Hepatocyte (in vitro differentiated cells): ENCODE measurements at regions not wholly inside any gene's neighbourhood (a gene's known extent, or its start where the extent isn't known, plus 50 kb on each side); places are given as distances from the start of the nearest gene placed in this dataset.

Experiments used
- DNase-seq: peaks from one replicate; pipeline ENCODE4 v3.0.0-alpha.2; 2016; ENCODE audit warnings: low spot score
- H2AFZ ChIP-seq: fragments of 200-600 bp; sonication (generic); 2 replicates; pipeline ENCODE4 v1.6.0; 2016; ENCODE audit warnings: antibody characterized with exemption, mild to moderate bottlenecking
- H3K27ac ChIP-seq: fragments of 200-600 bp; sonication (generic); 2 replicates; pipeline ENCODE4 v1.5.1; 2016; ENCODE audit warnings: mild to moderate bottlenecking
- H3K27me3 ChIP-seq: fragments of 200-600 bp; sonication (generic); 2 replicates; pipeline ENCODE4 v1.6.1; 2016
- H3K36me3 ChIP-seq: fragments of 200-600 bp; sonication (generic); replicated peaks from 2 replicates; pipeline ENCODE4 v1.5.1; 2016; ENCODE audit warnings: low read depth; ENCODE audit not compliant: insufficient read depth
- H3K4me1 ChIP-seq: fragments of 200-600 bp; sonication (generic); 2 replicates; pipeline ENCODE4 v1.5.1; 2016; ENCODE audit warnings: mild to moderate bottlenecking, moderate library complexity; ENCODE audit not compliant: insufficient read depth
- H3K4me2 ChIP-seq: fragments of 200-600 bp; sonication (generic); 2 replicates; pipeline ENCODE4 v1.6.0; 2016
- H3K4me3 ChIP-seq: fragments of 200-600 bp; sonication (generic); 2 replicates; pipeline ENCODE4 v1.5.1; 2016; ENCODE audit warnings: mild to moderate bottlenecking
- H3K79me2 ChIP-seq: fragments of 200-600 bp; sonication (generic); 2 replicates; pipeline ENCODE4 v1.6.0; 2017; ENCODE audit warnings: mild to moderate bottlenecking
- H3K9me2 ChIP-seq: fragments of 200-600 bp; sonication (generic); replicated peaks from 2 replicates; pipeline ENCODE4 v1.6.0; 2017; ENCODE audit warnings: mild to moderate bottlenecking; ENCODE audit not compliant: insufficient read depth
- H3K9me3 ChIP-seq: fragments of 200-600 bp; sonication (generic); 2 replicates; pipeline ENCODE4 v1.5.1; 2016; ENCODE audit warnings: low read depth, mild to moderate bottlenecking
- H4K20me1 ChIP-seq: fragments of 200-600 bp; sonication (generic); 2 replicates; pipeline ENCODE4 v1.6.0; 2016; ENCODE audit warnings: mild to moderate bottlenecking; ENCODE audit not compliant: insufficient read depth, poor library complexity, severe bottlenecking
- CTCF ChIP-seq: fragments of 200-600 bp; sonication (generic); IDR thresholded peaks from 2 replicates; pipeline ENCODE4 v1.5.1; 2016; ENCODE audit warnings: antibody characterized with exemption, mild to moderate bottlenecking; ENCODE audit not compliant: poor library complexity
- EZH2 ChIP-seq: fragments of 200-600 bp; sonication (generic); IDR thresholded peaks from 2 replicates; pipeline ENCODE4 v1.6.1; 2016; ENCODE audit warnings: antibody characterized with exemption, mild to moderate bottlenecking, borderline replicate concordance
- EZH2phosphoT487 ChIP-seq: fragments of 200-600 bp; sonication (generic); IDR thresholded peaks from one replicate; pipeline ENCODE4 v1.6.1; 2018; ENCODE audit warnings: antibody characterized with exemption, mild to moderate bottlenecking, low read depth, moderate library complexity; ENCODE audit not compliant: unreplicated experiment, severe bottlenecking
- WGBS: methylation state at CpG from one replicate; pipeline ENCODE4 v1.1.6; 2016; ENCODE audit warnings: low lambda C conversion rate; ENCODE audit errors: missing lambda C conversion rate; 5-methylcytosine and 5-hydroxymethylcytosine counted together

GRCh38 chrX:40343319-40343718 lies 237.5 kb upstream of the ATP6AP2 start:
- no peak for DNase-seq
- TF ChIP-seq EZH2phosphoT487 (no peak), EZH2 (no peak), CTCF (no peak)
- WGBS, result 83% methylated on average over 12 of the region's 12 CpGs

GRCh38 chrX:40340116-40340515 lies 240.7 kb upstream of the ATP6AP2 start:
- Histone ChIP-seq H3K4me2 (no peak overlapping the region), H2AFZ (no peak overlapping the region), H3K36me3 (no peaks in the 10 kb centered on the region), H3K27ac (no peak overlapping the region), H3K9me2 (no peaks in the 10 kb centered on the region), H3K4me1 (no peaks in the 10 kb centered on the region), H3K9me3 (no peaks in the 10 kb centered on the region), H3K27me3 (no peaks in the 10 kb centered on the region), H4K20me1 (no peaks in the 10 kb centered on the region), H3K4me3 (no peak overlapping the region), H3K79me2 (no peaks in the 10 kb centered on the region)
- no peak for DNase-seq
- TF ChIP-seq EZH2phosphoT487 (no peak), EZH2 (no peak), CTCF (no peak)
- 57% methylated on average over 1 of the region's 1 CpG for WGBS

More at GRCh38 chrX:40343319-40343718, 237.5 kb upstream of the ATP6AP2 start:
- H3K79me2 ChIP-seq, result no peaks in the 10 kb centered on the region
- no peaks in the 10 kb centered on the region for H3K9me2 ChIP-seq
- H4K20me1 ChIP-seq, result no peaks in the 10 kb centered on the region
- no peak overlapping the region for H3K27ac ChIP-seq
- no peaks in the 10 kb centered on the region for H3K36me3 ChIP-seq
- H3K4me3 ChIP-seq, result no peak overlapping the region
- no peaks in the 10 kb centered on the region for H3K9me3 ChIP-seq
- H2AFZ ChIP-seq, result no peak overlapping the region
- no peak overlapping the region for H3K4me2 ChIP-seq
- no peaks in the 10 kb centered on the region for H3K27me3 ChIP-seq
- no peaks in the 10 kb centered on the region for H3K4me1 ChIP-seq

GRCh38 chrX:40333344-40333743 lies 235.6 kb upstream of the BCOR start:
- TF ChIP-seq CTCF (no peak), EZH2 (no peak), EZH2phosphoT487 (no peak)
- H3K27me3 ChIP-seq, result no peaks in the 10 kb centered on the region
- no peak overlapping the region for H2AFZ ChIP-seq
- no peaks in the 10 kb centered on the region for H3K4me1 ChIP-seq
- H3K79me2 ChIP-seq, result no peaks in the 10 kb centered on the region
- H4K20me1 ChIP-seq, result no peaks in the 10 kb centered on the region
- no peaks in the 10 kb centered on the region for H3K9me3 ChIP-seq
- no peaks in the 10 kb centered on the region for H3K9me2 ChIP-seq
- no peak overlapping the region for H3K4me3 ChIP-seq
- H3K27ac ChIP-seq, result no peak overlapping the region
- WGBS, result 74% methylated on average over 3 of the region's 3 CpGs
- no peaks in the 10 kb centered on the region for H3K36me3 ChIP-seq
- no peak overlapping the region for H3K4me2 ChIP-seq
- DNase-seq, result no peak

GRCh38 chrX:40331762-40332161 lies 234.0 kb upstream of the BCOR start:
- DNase-seq, result no peak
- Histone ChIP-seq H3K4me2 (no peak overlapping the region), H3K4me1 (no peaks in the 10 kb centered on the region), H3K27ac (no peak overlapping the region), H2AFZ (no peak overlapping the region), H3K79me2 (no peaks in the 10 kb centered on the region), H3K9me2 (no peaks in the 10 kb centered on the region), H4K20me1 (no peaks in the 10 kb centered on the region), H3K4me3 (no peak overlapping the region), H3K36me3 (no peaks in the 10 kb centered on the region), H3K27me3 (no peaks in the 10 kb centered on the region), H3K9me3 (no peaks in the 10 kb centered on the region)
- WGBS, result 88% methylated on average over 5 of the region's 5 CpGs
- no peak for TF ChIP-seq EZH2
- no peak for TF ChIP-seq CTCF
- no peak for TF ChIP-seq EZH2phosphoT487
